ENCODE measurements at regions not wholly inside any gene's neighbourhood (a gene's known extent, or its start where the extent isn't known, plus 50 kb on each side); places are given as distances from the start of the nearest gene placed in this dataset.

- Histone ChIP-seq H3K36me3 (ENCODE audit: control insufficient read depth, insufficient read depth, low read length) (no peaks in the 10 kb centered on the region), H3K4me3 (ENCODE audit: extremely low read depth, insufficient read depth, low read length, poor library complexity, severe bottlenecking) (no peak overlapping the region), H3K27ac (ENCODE audit: low read depth, low read length, severe bottlenecking) (no peak overlapping the region), H3K4me1 (ENCODE audit: control insufficient read depth, insufficient read depth, low read length, poor library complexity, severe bottlenecking) (no peaks in the 10 kb centered on the region), H3K9me3 (ENCODE audit: control insufficient read depth, low read length) (no peaks in the 10 kb centered on the region)
- whole genome bisulfite sequencing, 2 experiments (ENCODE audit: insufficient coverage in 2 of 2) = 88 to 100% methylated on average over 1 to 2 of the region's 10 CpGs
These were observed 50.0 kb upstream of the TSC22D2 start for GRCh38 chr3:150357923-150358607.

DNA sequence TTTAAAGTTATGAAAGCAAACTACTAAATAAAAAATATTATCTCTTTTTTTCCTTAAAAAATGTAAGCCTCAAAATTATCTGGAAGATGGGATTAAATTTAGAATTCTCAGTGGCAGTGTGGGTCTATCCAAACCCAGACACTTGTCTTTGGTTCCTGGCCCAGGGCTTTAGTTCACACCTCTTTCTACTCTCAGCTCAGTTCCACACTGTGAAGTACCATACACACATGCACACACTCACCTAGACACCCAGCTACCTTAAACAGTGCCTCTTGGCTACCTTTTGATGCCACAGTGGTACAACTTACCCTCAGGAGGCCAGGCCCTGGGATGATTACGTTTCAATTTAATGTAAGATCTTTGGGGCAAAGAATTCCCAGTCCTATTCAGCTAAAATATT, 51.0 kb upstream of the TSC22D2 start:
- WGBS, 2 experiments (ENCODE audit: insufficient coverage in 2 of 2) = 100% methylated on average over 1 of the region's 1 CpG; no CpG with 5 or more reads in 1 of the 2 experiments
- Histone ChIP-seq H3K9me3 (ENCODE audit: control insufficient read depth, low read length) (no peaks in the 10 kb centered on the region), H3K27ac (ENCODE audit: low read depth, low read length, severe bottlenecking) (no peak overlapping the region), H3K4me1 (ENCODE audit: control insufficient read depth, insufficient read depth, low read length, poor library complexity, severe bottlenecking) (no peaks in the 10 kb centered on the region), H3K4me3 (ENCODE audit: extremely low read depth, insufficient read depth, low read length, poor library complexity, severe bottlenecking) (no peak overlapping the region), H3K36me3 (ENCODE audit: control insufficient read depth, insufficient read depth, low read length) (no peaks in the 10 kb centered on the region)

DNA sequence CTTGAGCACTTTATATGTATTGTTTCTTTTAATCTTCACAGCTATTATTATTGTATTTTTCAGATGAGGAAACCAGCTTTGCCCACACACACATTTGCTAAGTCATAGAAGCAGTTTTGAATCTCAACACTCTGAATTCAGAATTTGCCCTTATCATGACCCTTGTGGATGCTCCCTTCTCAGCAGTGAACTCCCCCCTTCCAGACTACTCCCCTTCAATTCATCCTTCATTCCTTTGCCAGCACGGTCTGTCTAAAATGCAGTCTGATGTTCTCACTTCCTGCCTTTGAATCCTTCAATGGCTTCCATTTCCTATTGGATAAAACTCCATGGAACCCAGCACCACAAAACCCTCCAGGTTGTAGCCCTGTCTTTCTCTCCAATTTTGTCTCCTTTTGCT, 52.5 kb upstream of the TSC22D2 start:
- WGBS, 2 experiments (ENCODE audit: insufficient coverage in 2 of 2) = 62 to 86% methylated on average over 1 of the region's 1 CpG
- Histone ChIP-seq H3K27ac (ENCODE audit: low read depth, low read length, severe bottlenecking) (no peak overlapping the region), H3K36me3 (ENCODE audit: control insufficient read depth, insufficient read depth, low read length) (no peaks in the 10 kb centered on the region), H3K9me3 (ENCODE audit: control insufficient read depth, low read length) (no peaks in the 10 kb centered on the region), H3K4me3 (ENCODE audit: extremely low read depth, insufficient read depth, low read length, poor library complexity, severe bottlenecking) (no peak overlapping the region), H3K4me1 (ENCODE audit: control insufficient read depth, insufficient read depth, low read length, poor library complexity, severe bottlenecking) (no peaks in the 10 kb centered on the region)

GRCh38 chr3:150352931-150353330, 55.2 kb upstream of the TSC22D2 start:
- H3K9me3 ChIP-seq (ENCODE audit: control insufficient read depth, low read length) = no peaks in the 10 kb centered on the region
- 100% methylated on average over 1 of the region's 4 CpGs; no CpG with 5 or more reads in 1 of the 2 experiments for WGBS, 2 experiments (ENCODE audit: insufficient coverage in 2 of 2)
- H3K4me3 ChIP-seq (ENCODE audit: extremely low read depth, insufficient read depth, low read length, poor library complexity, severe bottlenecking) = no peak overlapping the region
- peaks cover 14% of the 10 kb centered on the region for H3K4me1 ChIP-seq (ENCODE audit: control insufficient read depth, insufficient read depth, low read length, poor library complexity, severe bottlenecking)
- no peak overlapping the region for H3K27ac ChIP-seq (ENCODE audit: low read depth, low read length, severe bottlenecking)
- no peaks in the 10 kb centered on the region for H3K36me3 ChIP-seq (ENCODE audit: control insufficient read depth, insufficient read depth, low read length)

- H3K36me3 ChIP-seq (ENCODE audit: control insufficient read depth, insufficient read depth, low read length) = no peaks in the 10 kb centered on the region
- H3K9me3 ChIP-seq (ENCODE audit: control insufficient read depth, low read length) = no peaks in the 10 kb centered on the region
- WGBS, 2 experiments (ENCODE audit: insufficient coverage in 2 of 2) = 67% methylated on average over 1 of the region's 3 CpGs; no CpG with 5 or more reads in 1 of the 2 experiments
- H3K4me1 ChIP-seq (ENCODE audit: control insufficient read depth, insufficient read depth, low read length, poor library complexity, severe bottlenecking) = peaks cover 29% of the 10 kb centered on the region
- no peak overlapping the region for H3K27ac ChIP-seq (ENCODE audit: low read depth, low read length, severe bottlenecking)
- no peak overlapping the region for H3K4me3 ChIP-seq (ENCODE audit: extremely low read depth, insufficient read depth, low read length, poor library complexity, severe bottlenecking)
These were observed 56.7 kb upstream of the TSC22D2 start for GRCh38 chr3:150351398-150351797.

DNA sequence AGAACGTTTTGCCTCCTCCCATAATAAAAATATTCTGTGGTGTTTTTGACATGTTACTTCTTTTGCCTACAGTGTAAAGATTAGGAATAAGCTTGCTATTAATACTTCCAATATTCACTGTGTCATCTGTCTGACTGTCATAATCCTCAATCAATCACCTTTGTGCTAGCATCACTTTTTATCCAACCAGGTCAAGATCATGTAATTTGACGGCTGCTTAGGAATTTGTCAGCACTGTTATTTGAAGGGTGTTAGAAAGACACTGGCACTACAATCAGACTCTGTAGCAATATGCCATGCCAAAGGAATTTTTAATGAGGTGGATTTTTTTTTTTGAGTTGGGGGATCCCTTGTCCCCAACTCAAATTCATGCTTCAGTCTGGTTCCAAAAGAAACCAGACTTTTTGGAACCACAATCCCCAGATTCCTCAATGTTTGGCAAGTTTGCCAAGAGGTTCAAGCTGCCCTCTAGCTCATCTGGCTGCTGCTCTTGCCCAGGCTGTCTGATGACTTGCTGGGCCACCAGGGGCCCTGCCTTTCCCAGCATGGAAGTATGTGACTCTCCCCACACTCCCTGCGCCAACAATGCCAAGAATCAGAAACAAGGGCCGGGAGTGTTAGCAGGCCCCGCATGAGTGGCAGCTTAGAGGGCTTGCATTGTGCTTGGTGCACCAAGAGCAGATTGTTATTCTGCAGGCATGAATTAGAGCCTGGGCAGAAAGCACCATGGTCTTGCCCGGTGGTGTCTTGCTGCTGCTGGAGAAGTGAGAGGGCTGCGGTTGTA, 58.6 kb upstream of the TSC22D2 start:
- 68 to 89% methylated on average over 4 to 5 of the region's 7 CpGs for WGBS, 2 experiments (ENCODE audit: insufficient coverage in 2 of 2)
- Histone ChIP-seq H3K27ac (ENCODE audit: low read depth, low read length, severe bottlenecking) (no peak overlapping the region), H3K4me3 (ENCODE audit: extremely low read depth, insufficient read depth, low read length, poor library complexity, severe bottlenecking) (no peak overlapping the region), H3K36me3 (ENCODE audit: control insufficient read depth, insufficient read depth, low read length) (no peaks in the 10 kb centered on the region), H3K4me1 (ENCODE audit: control insufficient read depth, insufficient read depth, low read length, poor library complexity, severe bottlenecking) (peaks cover 33% of the 10 kb centered on the region), H3K9me3 (ENCODE audit: control insufficient read depth, low read length) (no peaks in the 10 kb centered on the region)

DNA sequence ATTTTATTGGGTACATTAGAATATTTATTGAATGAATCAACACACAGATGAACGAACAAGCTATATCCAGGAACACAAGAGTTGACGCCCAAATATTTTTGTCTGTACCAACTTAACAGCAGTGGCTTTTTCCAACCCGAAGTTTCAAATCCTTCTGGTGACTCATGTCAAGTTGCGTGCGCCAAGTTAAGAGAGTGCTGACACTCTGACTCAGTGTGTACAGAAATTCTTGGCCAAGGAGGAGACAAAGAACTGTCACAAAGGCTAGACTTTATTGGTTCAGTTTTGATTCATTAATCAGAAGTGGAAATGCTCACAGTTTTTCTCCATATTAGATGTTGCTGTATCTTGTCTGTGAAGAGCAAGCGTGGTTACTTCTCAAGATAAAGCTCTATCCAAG, 59.6 kb upstream of the TSC22D2 start:
- peak overlapping the region; percentile 42 for H3K27ac ChIP-seq (ENCODE audit: low read depth, low read length, severe bottlenecking)
- no peaks in the 10 kb centered on the region for H3K9me3 ChIP-seq (ENCODE audit: control insufficient read depth, low read length)
- 50% methylated on average over 4 of the region's 6 CpGs; no CpG with 5 or more reads in 1 of the 2 experiments for WGBS, 2 experiments (ENCODE audit: insufficient coverage in 2 of 2)
- peaks cover 36% of the 10 kb centered on the region for H3K4me1 ChIP-seq (ENCODE audit: control insufficient read depth, insufficient read depth, low read length, poor library complexity, severe bottlenecking)
- H3K4me3 ChIP-seq (ENCODE audit: extremely low read depth, insufficient read depth, low read length, poor library complexity, severe bottlenecking) = no peak overlapping the region
- H3K36me3 ChIP-seq (ENCODE audit: control insufficient read depth, insufficient read depth, low read length) = no peaks in the 10 kb centered on the region

GRCh38 chr3:150346981-150347863, 60.9 kb upstream of the TSC22D2 start:
- no peaks in the 10 kb centered on the region for H3K9me3 ChIP-seq (ENCODE audit: control insufficient read depth, low read length)
- no peak overlapping the region for H3K4me3 ChIP-seq (ENCODE audit: extremely low read depth, insufficient read depth, low read length, poor library complexity, severe bottlenecking)
- WGBS, 2 experiments (ENCODE audit: insufficient coverage in 2 of 2) = 88 to 90% methylated on average over 7 to 10 of the region's 10 CpGs
- no peak overlapping the region for H3K27ac ChIP-seq (ENCODE audit: low read depth, low read length, severe bottlenecking)
- no peaks in the 10 kb centered on the region for H3K36me3 ChIP-seq (ENCODE audit: control insufficient read depth, insufficient read depth, low read length)
- H3K4me1 ChIP-seq (ENCODE audit: control insufficient read depth, insufficient read depth, low read length, poor library complexity, severe bottlenecking) = peaks cover 36% of the 10 kb centered on the region

DNA sequence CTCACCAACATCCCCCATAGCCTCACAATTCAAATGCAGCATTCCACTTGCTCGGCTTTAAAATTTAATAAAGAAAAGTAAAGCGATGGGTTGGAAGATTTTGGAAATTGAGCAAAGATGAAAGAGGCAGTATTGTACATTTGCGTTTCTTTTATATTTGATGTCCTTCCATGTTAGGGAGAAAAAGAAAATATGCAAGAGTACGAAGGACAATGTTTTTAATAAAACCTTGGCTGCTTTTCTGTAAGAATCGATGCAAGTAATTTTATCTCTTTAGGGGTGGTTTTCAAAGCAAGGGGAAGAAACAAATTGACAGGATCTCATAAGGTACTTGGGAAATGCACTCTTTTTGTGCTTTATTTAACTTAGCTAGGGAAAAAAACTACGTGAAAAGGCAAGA, 61.8 kb upstream of the TSC22D2 start:
- no peaks in the 10 kb centered on the region for H3K36me3 ChIP-seq (ENCODE audit: control insufficient read depth, insufficient read depth, low read length)
- WGBS, 2 experiments (ENCODE audit: insufficient coverage in 2 of 2) = 93 to 95% methylated on average over 4 of the region's 6 CpGs
- H3K4me3 ChIP-seq (ENCODE audit: extremely low read depth, insufficient read depth, low read length, poor library complexity, severe bottlenecking) = no peak overlapping the region
- H3K4me1 ChIP-seq (ENCODE audit: control insufficient read depth, insufficient read depth, low read length, poor library complexity, severe bottlenecking) = peaks cover 36% of the 10 kb centered on the region
- H3K27ac ChIP-seq (ENCODE audit: low read depth, low read length, severe bottlenecking) = no peak overlapping the region
- no peaks in the 10 kb centered on the region for H3K9me3 ChIP-seq (ENCODE audit: control insufficient read depth, low read length)

DNA sequence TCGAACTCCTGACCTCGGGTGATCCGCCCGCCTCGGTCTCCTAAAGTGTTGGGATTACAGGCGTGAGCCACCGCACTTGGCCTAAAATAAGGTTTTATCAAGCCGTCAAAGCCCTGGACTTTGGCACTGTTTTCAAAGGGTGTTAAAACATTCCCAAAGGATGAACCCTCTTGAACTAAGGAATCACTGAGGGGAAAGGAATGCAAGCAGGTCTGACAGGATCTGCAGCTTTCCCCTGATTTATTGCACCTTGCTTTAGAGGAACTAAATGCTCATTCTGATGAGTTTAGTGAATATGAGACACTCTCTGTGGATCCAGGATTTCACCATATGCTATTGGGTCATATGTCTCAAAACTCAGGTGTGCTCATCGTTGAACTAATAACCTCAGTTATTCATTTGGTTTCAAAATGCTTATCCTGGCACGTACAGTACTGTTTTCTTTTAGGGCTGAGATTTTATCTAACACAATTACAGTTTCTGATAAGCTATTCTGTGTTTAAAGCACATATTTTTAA, 63.0 kb upstream of the TSC22D2 start:
- WGBS, 2 experiments (ENCODE audit: insufficient coverage in 2 of 2) = 80 to 90% methylated on average over 9 of the region's 10 CpGs

More for the DNA sequence above, 63.0 kb upstream of the TSC22D2 start:
- Histone ChIP-seq H3K36me3 (ENCODE audit: control insufficient read depth, insufficient read depth, low read length) (no peaks in the 10 kb centered on the region), H3K4me1 (ENCODE audit: control insufficient read depth, insufficient read depth, low read length, poor library complexity, severe bottlenecking) (peaks cover 36% of the 10 kb centered on the region), H3K9me3 (ENCODE audit: control insufficient read depth, low read length) (no peaks in the 10 kb centered on the region), H3K27ac (ENCODE audit: low read depth, low read length, severe bottlenecking) (no peak overlapping the region), H3K4me3 (ENCODE audit: extremely low read depth, insufficient read depth, low read length, poor library complexity, severe bottlenecking) (no peak overlapping the region)
